Psoas muscle (tissue), 7 donors: ENCODE measurements at regions not wholly inside any gene's neighbourhood (a gene's known extent, or its start where the extent isn't known, plus 50 kb on each side); places are given as distances from the start of the nearest gene placed in this dataset.

Source experiments
- ATAC-seq, 4 donors: fragments of 200-7000 bp; cut with Tn5 transposase; one replicate each; pipeline ENCODE4 v1.9.1; 2020; ENCODE audit warnings: moderate library complexity in 3 of 4, mild to moderate bottlenecking in 2 of 4
- DNase-seq, 2 donors: peaks; one replicate each; pipeline ENCODE4 v3.0.0-alpha.2; 2020
- H3K27ac ChIP-seq: fragments of 200-600 bp; one replicate; pipeline ENCODE4 v1.8.0; 2022
- H3K27me3 ChIP-seq, 3 donors: fragments of 200-600 bp in 1 of 3; one replicate each; pipeline versions ENCODE4 v1.6.1 to v1.8.0; 2013 to 2022; ENCODE audit warnings: low read length in 2 of 3, mild to moderate bottlenecking in 2 of 3, moderate library complexity in 1 of 3; ENCODE audit not compliant: insufficient read depth in 3 of 3
- H3K36me3 ChIP-seq, 2 donors: fragments of 200-600 bp in 1 of 2; one replicate each; pipeline versions ENCODE4 v1.6.1 to v1.8.0; 2013 to 2022; ENCODE audit warnings: low read depth in 1 of 2, mild to moderate bottlenecking in 1 of 2, moderate library complexity in 1 of 2; ENCODE audit not compliant: insufficient read depth in 1 of 2
- H3K4me1 ChIP-seq: fragments of 200-600 bp; one replicate; pipeline ENCODE4 v1.8.0; 2022
- H3K4me3 ChIP-seq: fragments of 200-600 bp; one replicate; pipeline ENCODE4 v1.8.0; 2022; ENCODE audit warnings: mild to moderate bottlenecking
- H3K9me3 ChIP-seq: fragments of 200-600 bp; one replicate; pipeline ENCODE4 v1.8.0; 2022
- CTCF ChIP-seq: fragments of 200-600 bp; IDR thresholded peaks from one replicate; pipeline ENCODE4 v1.8.0; 2022; ENCODE audit warnings: antibody characterized with exemption
- WGBS, 3 donors: extraction: QIAGEN DNeasy Blood & Tissue Kit; methylation state at CpG; one replicate each; pipeline versions ENCODE4 v1.1.6 to v1.1.7; 2013; 5-methylcytosine and 5-hydroxymethylcytosine counted together
- intact Hi-C, 2 donors: fragments of 100-400 bp; cut with DNase I; formaldehyde crosslinking; loops; one replicate each; pipeline versions ENCODE4 v1.11.0 to v1.14.2; 2022
- donor health status: healthy with polysubstance abuse.
- donor health status: DM: no; HTN: no; CAD: no; lungs with moderate emphysema.
- donor health status: Bipolar disorder and iron deficiency.
- donor health status: healthy.
- donor health status: DM: yes; HTN: yes; CAD: no.
- donor health status: DM: no; HTN: no; CAD: no.
- donor health status: DM: yes; HTN: yes; CAD: no.

DNA sequence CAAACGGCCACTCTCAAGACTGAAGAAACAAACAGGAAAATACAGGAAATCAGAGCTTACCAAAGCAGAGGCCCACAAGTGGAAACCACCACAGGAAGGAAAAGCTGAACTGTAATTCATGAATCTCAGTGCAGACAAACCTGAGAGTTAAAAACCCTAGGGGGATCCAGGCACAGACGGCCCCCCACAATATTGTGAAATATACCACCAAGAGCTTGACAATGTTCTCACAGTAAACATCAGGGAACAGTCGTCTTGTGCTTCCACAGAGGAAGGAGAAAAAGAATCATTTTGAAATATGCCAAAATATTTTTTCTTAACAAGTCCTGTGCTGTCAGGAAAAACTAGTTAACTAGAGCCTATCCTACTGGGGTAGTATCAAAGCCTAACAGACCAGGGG, 68.2 kb upstream of the NRG3 start:
- Histone ChIP-seq H3K27ac (no peak overlapping the region), H3K4me3 (no peak overlapping the region), H3K36me3 (no peaks in the 10 kb centered on the region), H3K4me1 (no peaks in the 10 kb centered on the region), H3K27me3 (no peaks in the 10 kb centered on the region), H3K9me3 (peaks cover 26% of the 10 kb centered on the region)
- no peak for ATAC-seq
- no peak for DNase-seq
- intact Hi-C loops: no loop called here
- no peak for TF ChIP-seq CTCF
- WGBS, 3 donors: 41 to 50% (median 45%) methylated on average over 3 of the region's 3 CpGs

GRCh38 chr10:81814842-81815241, 60.2 kb upstream of the NRG3 start:
- Histone ChIP-seq H3K4me3 (no peak overlapping the region), H3K27me3 (no peaks in the 10 kb centered on the region), H3K36me3 (no peaks in the 10 kb centered on the region), H3K9me3 (peaks cover 12% of the 10 kb centered on the region), H3K4me1 (no peaks in the 10 kb centered on the region), H3K27ac (no peak overlapping the region)
- DNase-seq (no peak), ATAC-seq (no peak)
- intact Hi-C loops: no loop called here
- WGBS, 3 donors: 66 to 75% (median 74%) methylated on average over 2 of the region's 2 CpGs
- TF ChIP-seq CTCF: no peak

DNA sequence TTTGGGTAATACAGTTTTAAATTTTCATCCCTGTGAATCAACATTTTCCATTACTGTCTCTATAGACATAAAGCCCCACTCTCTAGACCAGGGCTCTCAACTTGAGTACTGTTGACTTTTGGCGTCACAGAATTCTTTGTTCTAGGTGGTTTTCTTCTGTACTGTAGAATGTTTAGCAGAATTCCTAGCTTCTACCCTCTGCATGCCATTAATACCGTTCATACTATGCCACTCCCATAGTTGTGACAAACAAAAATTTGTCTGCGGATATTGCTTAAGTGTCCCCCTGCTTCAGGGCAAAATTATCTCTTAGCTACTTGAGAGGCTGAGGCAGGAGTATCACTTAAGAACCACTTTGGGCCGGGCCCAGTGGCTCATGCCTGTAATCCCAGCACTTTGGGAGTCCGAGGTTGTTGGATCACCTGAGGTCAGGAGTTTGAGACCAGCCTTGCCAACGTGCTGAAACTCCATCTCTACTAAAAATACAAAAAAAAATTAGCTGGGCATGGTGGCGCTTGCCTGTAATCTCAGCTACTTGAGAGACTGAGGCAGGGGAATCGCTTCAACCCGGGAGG, 57.3 kb upstream of the NRG3 start:
- ATAC-seq: no peak
- WGBS, 3 donors: 76 to 83% (median 78%) methylated on average over 9 of the region's 9 CpGs
- H3K27ac ChIP-seq: no peak overlapping the region
- no peaks in the 10 kb centered on the region for H3K9me3 ChIP-seq
- intact Hi-C loops: no loop called here
- no peak overlapping the region for H3K4me3 ChIP-seq
- no peak for DNase-seq
- no peaks in the 10 kb centered on the region for H3K36me3 ChIP-seq
- no peak for TF ChIP-seq CTCF
- no peaks in the 10 kb centered on the region for H3K27me3 ChIP-seq
- H3K4me1 ChIP-seq: no peaks in the 10 kb centered on the region

GRCh38 chr10:81820418-81820817, 54.6 kb upstream of the NRG3 start:
- no peaks in the 10 kb centered on the region for H3K27me3 ChIP-seq
- no peaks in the 10 kb centered on the region for H3K36me3 ChIP-seq
- H3K9me3 ChIP-seq: no peaks in the 10 kb centered on the region
- WGBS, 3 donors: 2 to 25% (median 7%) methylated on average over 1 of the region's 1 CpG
- ATAC-seq: no peak
- H3K27ac ChIP-seq: no peak overlapping the region
- no peak for TF ChIP-seq CTCF
- DNase-seq: no peak
- no peaks in the 10 kb centered on the region for H3K4me1 ChIP-seq
- intact Hi-C loops: no loop called here
- H3K4me3 ChIP-seq: no peak overlapping the region
